ENCODE measurements at regions not wholly inside any gene's neighbourhood (a gene's known extent, or its start where the extent isn't known, plus 50 kb on each side); places are given as distances from the start of the nearest gene placed in this dataset.
"Not testable (repeated sequence)": the region's sequence is repeated elsewhere in the genome, so short reads cannot be mapped to it uniquely, and the experiment has no call there.

DNA sequence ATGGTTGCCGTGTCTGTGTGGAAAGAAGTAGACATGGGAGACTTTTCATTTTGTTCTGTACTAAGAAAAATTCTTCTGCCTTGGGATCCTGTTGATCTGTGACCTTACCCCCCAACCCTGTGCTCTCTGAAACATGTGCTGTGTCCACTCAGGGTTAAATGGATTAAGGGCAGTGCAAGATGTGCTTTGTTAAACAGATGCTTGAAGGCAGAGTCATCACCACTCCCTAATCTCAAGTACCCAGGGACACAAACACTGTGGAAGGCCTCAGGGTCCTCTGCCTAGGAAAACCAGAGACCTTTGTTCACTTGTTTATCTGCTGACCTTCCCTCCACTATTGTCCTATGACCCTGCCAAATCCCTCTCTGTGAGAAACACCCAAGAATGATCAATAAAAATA, 60.3 kb upstream of the ME3 start:
- DNase-seq; POLR2A ChIA-PET (ENCODE audit: unreplicated experiment); H3K9me1 ChIP-seq (ENCODE audit: insufficient read depth, low read length); H3K9me3 ChIP-seq (ENCODE audit: control insufficient read depth, insufficient read depth, low read length); H2BK120ac ChIP-seq (ENCODE audit: low read depth, low read length); H3K79me1 ChIP-seq (ENCODE audit: low read depth in 1 of 2, low read length in 2 of 2); H3K4ac ChIP-seq (ENCODE audit: low read depth, low read length); H3K14ac ChIP-seq (replicated peaks; ENCODE audit: low read depth, low read length); H4K20me1 ChIP-seq (ENCODE audit: insufficient read depth, low read length); H4K5ac ChIP-seq (ENCODE audit: low read depth, low read length); ATAC-seq (ENCODE audit: low read depth); H2BK15ac ChIP-seq (ENCODE audit: low read depth, low read length); in situ Hi-C loops (cut with MboI; ENCODE audit: low sequenced_read_pairs); intact Hi-C loops (cut with micrococcal nuclease); H3K56ac ChIP-seq (ENCODE audit: extremely low read depth, insufficient read depth, low read length); H4K8ac ChIP-seq (ENCODE audit: low read depth in 2 of 2, low read length in 2 of 2); H3K27ac ChIP-seq (ENCODE audit: insufficient read depth, low read length); H3K27me3 ChIP-seq (ENCODE audit: control insufficient read depth, insufficient read depth, low read length); H3K9ac ChIP-seq (ENCODE audit: low read depth, low read length); H3K23ac ChIP-seq (ENCODE audit: low read depth, low read length); H2AK5ac ChIP-seq (ENCODE audit: low read depth, low read length); CTCF ChIA-PET; H4K91ac ChIP-seq (ENCODE audit: insufficient read depth, low read depth, low read length); H2AFZ ChIP-seq (replicated peaks; ENCODE audit: low read length, poor library complexity); H2AK9ac ChIP-seq (replicated peaks; ENCODE audit: low read depth, low read length, poor library complexity); H3K4me2 ChIP-seq (ENCODE audit: low read depth, low read length); H3K4me3 ChIP-seq (ENCODE audit: insufficient read depth, low read depth, low read length); H3K36me3 ChIP-seq (ENCODE audit: control insufficient read depth, insufficient read depth, low read length); H3K18ac ChIP-seq (ENCODE audit: low read depth, low read length); dilution Hi-C loops (cut with HindIII; ENCODE audit: low sequenced_read_pairs, unreplicated experiment); BruUV-seq (replicated peaks); H2BK20ac ChIP-seq (ENCODE audit: low read depth, low read length): not testable (repeated sequence)
- WGBS, 2 experiments (ENCODE audit: extremely low coverage in 2 of 2, insufficient read length in 1 of 2): no CpG with 5 or more reads among the region's 1 CpG
- Histone ChIP-seq H3K4me1 (ENCODE audit: control insufficient read depth, insufficient read depth, low read length) (peaks cover 17% of the 10 kb centered on the region), H2BK5ac (ENCODE audit: low read depth, low read length, poor library complexity, severe bottlenecking) (peak overlapping the region; percentile 18)

DNA sequence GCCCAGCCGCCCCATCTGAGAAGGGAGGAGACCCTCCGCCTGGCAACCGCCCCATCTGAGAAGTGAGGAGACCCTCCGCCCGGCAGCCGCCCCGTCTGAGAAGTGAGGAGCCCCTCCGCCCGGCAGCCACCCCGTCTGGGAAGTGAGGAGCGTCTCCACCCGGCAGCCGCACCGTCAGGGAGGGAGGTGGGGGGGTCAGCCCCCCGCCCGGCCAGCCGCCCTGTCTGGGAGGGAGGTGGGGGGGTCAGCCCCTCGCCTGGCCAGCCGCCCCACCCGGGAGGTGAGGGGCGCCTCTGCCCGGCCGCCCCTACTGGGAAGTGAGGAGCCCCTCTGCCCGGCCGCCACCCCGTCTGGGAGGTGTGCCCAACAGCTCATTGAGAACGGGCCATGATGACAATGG, 59.9 kb upstream of the ME3 start:
- CTCF ChIA-PET; H3K4me3 ChIP-seq (ENCODE audit: insufficient read depth, low read depth, low read length); H3K56ac ChIP-seq (ENCODE audit: extremely low read depth, insufficient read depth, low read length); H2BK120ac ChIP-seq (ENCODE audit: low read depth, low read length); H3K9me3 ChIP-seq (ENCODE audit: control insufficient read depth, insufficient read depth, low read length); H2BK20ac ChIP-seq (ENCODE audit: low read depth, low read length); intact Hi-C loops (cut with micrococcal nuclease); H3K9ac ChIP-seq (ENCODE audit: low read depth, low read length); H3K4me2 ChIP-seq (ENCODE audit: low read depth, low read length); BruUV-seq (replicated peaks); H4K91ac ChIP-seq (ENCODE audit: insufficient read depth, low read depth, low read length); H3K27ac ChIP-seq (ENCODE audit: insufficient read depth, low read length); H2BK5ac ChIP-seq (ENCODE audit: low read depth, low read length, poor library complexity, severe bottlenecking); ATAC-seq (ENCODE audit: low read depth); H2BK15ac ChIP-seq (ENCODE audit: low read depth, low read length); H3K36me3 ChIP-seq (ENCODE audit: control insufficient read depth, insufficient read depth, low read length); H3K18ac ChIP-seq (ENCODE audit: low read depth, low read length); H3K79me1 ChIP-seq (ENCODE audit: low read depth in 1 of 2, low read length in 2 of 2); H2AK9ac ChIP-seq (replicated peaks; ENCODE audit: low read depth, low read length, poor library complexity); H2AK5ac ChIP-seq (ENCODE audit: low read depth, low read length); H4K5ac ChIP-seq (ENCODE audit: low read depth, low read length); DNase-seq; H2AFZ ChIP-seq (replicated peaks; ENCODE audit: low read length, poor library complexity); H3K27me3 ChIP-seq (ENCODE audit: control insufficient read depth, insufficient read depth, low read length); in situ Hi-C loops (cut with MboI; ENCODE audit: low sequenced_read_pairs); H3K14ac ChIP-seq (replicated peaks; ENCODE audit: low read depth, low read length); dilution Hi-C loops (cut with HindIII; ENCODE audit: low sequenced_read_pairs, unreplicated experiment); H3K4ac ChIP-seq (ENCODE audit: low read depth, low read length); POLR2A ChIA-PET (ENCODE audit: unreplicated experiment); H3K23ac ChIP-seq (ENCODE audit: low read depth, low read length); H3K9me1 ChIP-seq (ENCODE audit: insufficient read depth, low read length); H4K20me1 ChIP-seq (ENCODE audit: insufficient read depth, low read length); H4K8ac ChIP-seq (ENCODE audit: low read depth in 2 of 2, low read length in 2 of 2): not testable (repeated sequence)
- WGBS, 2 experiments (ENCODE audit: extremely low coverage in 2 of 2, insufficient read length in 1 of 2): no CpG with 5 or more reads among the region's 27 CpGs
- peaks cover 15% of the 10 kb centered on the region for H3K4me1 ChIP-seq (ENCODE audit: control insufficient read depth, insufficient read depth, low read length)
